ENCODE measurements at regions not wholly inside any gene's neighbourhood (a gene's known extent, or its start where the extent isn't known, plus 50 kb on each side); places are given as distances from the start of the nearest gene placed in this dataset.

GRCh38 chr14:36439766-36440165, 80.3 kb downstream of the NKX2-1 start:
- Histone ChIP-seq H3K4me3 (ENCODE audit: low read depth, low read length) (no peak overlapping the region), H3K36me3 (ENCODE audit: control insufficient read depth, insufficient read depth, low read length) (no peaks in the 10 kb centered on the region), H3K27me3 (ENCODE audit: control insufficient read depth, insufficient read depth, low read length) (no peaks in the 10 kb centered on the region)
- TF ChIP-seq CTCF (IDR thresholded peaks at IDR 0.05; ENCODE audit: insufficient read depth, low read length, severe bottlenecking) = no peak
- DNase-seq (ENCODE audit: low read depth) (no peak), FAIRE-seq (no peak)

DNA sequence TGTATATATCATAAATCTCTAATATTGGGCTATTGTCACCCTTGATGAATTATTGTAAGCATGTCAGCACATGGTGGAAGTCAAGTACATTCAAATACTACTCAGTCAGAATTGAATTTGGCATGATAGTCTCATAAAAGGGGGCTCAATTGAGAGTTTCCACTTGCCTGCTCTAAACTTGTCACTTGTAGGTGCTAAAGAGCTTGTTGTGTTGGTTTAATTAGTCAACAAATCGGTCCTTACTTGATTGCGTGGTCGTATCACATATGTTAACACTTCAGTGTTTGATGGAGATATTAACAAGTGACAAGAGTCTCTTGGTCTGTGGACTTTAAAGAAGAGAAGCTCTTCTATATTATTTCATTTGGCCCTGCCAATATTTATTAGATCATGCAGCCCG, 81.1 kb downstream of the NKX2-1 start:
- no peaks in the 10 kb centered on the region for H3K27me3 ChIP-seq (ENCODE audit: control insufficient read depth, insufficient read depth, low read length)
- no peak overlapping the region for H3K4me3 ChIP-seq (ENCODE audit: low read depth, low read length)
- DNase-seq (ENCODE audit: low read depth) (no peak), FAIRE-seq (no peak)
- TF ChIP-seq CTCF (IDR thresholded peaks at IDR 0.05; ENCODE audit: insufficient read depth, low read length, severe bottlenecking) = no peak
- H3K36me3 ChIP-seq (ENCODE audit: control insufficient read depth, insufficient read depth, low read length) = no peaks in the 10 kb centered on the region

GRCh38 chr14:36430662-36431084, 89.4 kb downstream of the NKX2-1 start:
- DNase-seq (ENCODE audit: low read depth) (peak; percentile 58), FAIRE-seq (no peak)
- H3K27me3 ChIP-seq (ENCODE audit: control insufficient read depth, insufficient read depth, low read length) = no peaks in the 10 kb centered on the region
- no peaks in the 10 kb centered on the region for H3K36me3 ChIP-seq (ENCODE audit: control insufficient read depth, insufficient read depth, low read length)
- TF ChIP-seq CTCF (IDR thresholded peaks at IDR 0.05; ENCODE audit: insufficient read depth, low read length, severe bottlenecking) = no peak
- no peak overlapping the region for H3K4me3 ChIP-seq (ENCODE audit: low read depth, low read length)

- peak; percentile 64 for FAIRE-seq
- no peaks in the 10 kb centered on the region for H3K27me3 ChIP-seq (ENCODE audit: control insufficient read depth, insufficient read depth, low read length)
These were observed 89.9 kb downstream of the NKX2-1 start for GRCh38 chr14:36430169-36430568.

DNA sequence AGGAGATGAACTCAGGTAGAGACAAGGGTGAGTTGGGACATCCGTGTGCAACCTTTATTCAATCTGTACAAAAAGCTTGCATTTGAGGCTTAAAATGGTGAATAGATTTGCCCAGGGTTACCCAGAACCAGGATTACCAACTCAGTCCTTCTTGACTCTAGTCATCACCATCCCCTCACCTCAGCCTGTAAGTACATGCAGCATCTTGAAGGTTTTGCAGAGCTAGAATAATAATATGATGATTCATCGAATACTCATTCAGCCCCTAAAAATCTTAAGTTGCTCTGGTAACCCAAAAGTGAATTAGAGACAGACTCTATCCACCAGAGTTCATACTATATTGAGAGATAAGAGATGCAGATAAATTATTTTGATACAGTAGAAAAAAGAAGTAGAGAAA, 90.3 kb downstream of the NKX2-1 start:
- no peak for TF ChIP-seq CTCF (IDR thresholded peaks at IDR 0.05; ENCODE audit: insufficient read depth, low read length, severe bottlenecking)
- Histone ChIP-seq H3K27me3 (ENCODE audit: control insufficient read depth, insufficient read depth, low read length) (no peaks in the 10 kb centered on the region), H3K4me3 (ENCODE audit: low read depth, low read length) (no peak overlapping the region), H3K36me3 (ENCODE audit: control insufficient read depth, insufficient read depth, low read length) (no peaks in the 10 kb centered on the region)
- FAIRE-seq = no peak
- peak; percentile 89 for DNase-seq (ENCODE audit: low read depth)

More at GRCh38 chr14:36430169-36430568, 89.9 kb downstream of the NKX2-1 start:
- DNase-seq (ENCODE audit: low read depth) = no peak
- no peaks in the 10 kb centered on the region for H3K36me3 ChIP-seq (ENCODE audit: control insufficient read depth, insufficient read depth, low read length)
- no peak for TF ChIP-seq CTCF (IDR thresholded peaks at IDR 0.05; ENCODE audit: insufficient read depth, low read length, severe bottlenecking)
- no peak overlapping the region for H3K4me3 ChIP-seq (ENCODE audit: low read depth, low read length)

- no peak for FAIRE-seq
- no peak for DNase-seq (ENCODE audit: low read depth)
- H3K36me3 ChIP-seq (ENCODE audit: control insufficient read depth, insufficient read depth, low read length) = no peaks in the 10 kb centered on the region
These were observed 91.7 kb downstream of the NKX2-1 start for GRCh38 chr14:36428350-36428749.

More at GRCh38 chr14:36428350-36428749, 91.7 kb downstream of the NKX2-1 start:
- Histone ChIP-seq H3K27me3 (ENCODE audit: control insufficient read depth, insufficient read depth, low read length) (no peaks in the 10 kb centered on the region), H3K4me3 (ENCODE audit: low read depth, low read length) (no peak overlapping the region)
- TF ChIP-seq CTCF (IDR thresholded peaks at IDR 0.05; ENCODE audit: insufficient read depth, low read length, severe bottlenecking) = no peak

Data from bronchial epithelial cell (primary cell).